ENCODE measurements at regions not wholly inside any gene's neighbourhood (a gene's known extent, or its start where the extent isn't known, plus 50 kb on each side); places are given as distances from the start of the nearest gene placed in this dataset.

GRCh38 chr15:29360152-29360551, 90.5 kb upstream of the NSMCE3 start:
- H3K9me3 ChIP-seq (ENCODE audit: control insufficient read depth, low read length), result no peaks in the 10 kb centered on the region
- no peak overlapping the region for H2BK120ac ChIP-seq (ENCODE audit: low read depth, low read length)
- no peak overlapping the region for H2BK5ac ChIP-seq (ENCODE audit: low read depth, low read length, poor library complexity, severe bottlenecking)
- H2BK15ac ChIP-seq (ENCODE audit: low read depth, poor library complexity, severe bottlenecking), result no peak overlapping the region
- H2AFZ ChIP-seq (ENCODE audit: low read depth, low read length), result no peak overlapping the region
- peaks cover 5 to 6% of the 10 kb centered on the region in 2 experiments for H3K27me3 ChIP-seq (ENCODE audit: control insufficient read depth in 1 of 2, insufficient read depth in 1 of 2, low read length in 2 of 2)
- peaks cover 3% of the 10 kb centered on the region for H3K4me1 ChIP-seq (ENCODE audit: control insufficient read depth, insufficient read depth, low read depth, low read length)
- H3K27ac ChIP-seq (ENCODE audit: low read length, poor library complexity, severe bottlenecking), result no peak overlapping the region
- H2BK12ac ChIP-seq (ENCODE audit: low read length in 2 of 2), result no peak overlapping the region
- no peak overlapping the region for H3K18ac ChIP-seq (ENCODE audit: low read depth in 1 of 2, low read length in 2 of 2)
- H3K36me3 ChIP-seq (ENCODE audit: control insufficient read depth in 1 of 2, insufficient read depth in 2 of 2, low read depth in 1 of 2, low read length in 2 of 2), result no peaks in the 10 kb centered on the region
- no peak overlapping the region for H3K4me3 ChIP-seq (ENCODE audit: insufficient read depth in 1 of 2, low read depth in 1 of 2, low read length in 2 of 2)
- H2AK5ac ChIP-seq (ENCODE audit: low read length, severe bottlenecking), result no peak overlapping the region
- no peak overlapping the region for H3K4me2 ChIP-seq (ENCODE audit: low read length, poor library complexity, severe bottlenecking)
- H4K8ac ChIP-seq (ENCODE audit: low read length), result no peak overlapping the region
- no peak overlapping the region for H4K91ac ChIP-seq (ENCODE audit: low read length)
- H3K79me1 ChIP-seq (replicated peaks; ENCODE audit: low read length, poor library complexity, severe bottlenecking), result no peaks in the 10 kb centered on the region
- H3K23ac ChIP-seq (ENCODE audit: low read length in 2 of 2), result no peak overlapping the region
- H3K9ac ChIP-seq (ENCODE audit: low read length), result no peak overlapping the region
- no peak overlapping the region for H3K4ac ChIP-seq (ENCODE audit: low read depth in 1 of 2, low read length in 2 of 2)
- 71% methylated on average over 2 of the region's 4 CpGs for WGBS
- no peak for DNase-seq
- H3K14ac ChIP-seq (ENCODE audit: low read length in 2 of 2), result no peak overlapping the region

GRCh38 chr15:29356786-29357185, 87.2 kb upstream of the NSMCE3 start:
- Histone ChIP-seq H3K4ac (ENCODE audit: low read depth in 1 of 2, low read length in 2 of 2) (no peak overlapping the region), H3K27me3 (ENCODE audit: control insufficient read depth in 1 of 2, insufficient read depth in 1 of 2, low read length in 2 of 2) (peaks cover 5 to 18% of the 10 kb centered on the region in 2 experiments), H2BK15ac (ENCODE audit: low read depth, poor library complexity, severe bottlenecking) (no peak overlapping the region), H2BK12ac (ENCODE audit: low read length in 2 of 2) (no peak overlapping the region), H3K18ac (ENCODE audit: low read depth in 1 of 2, low read length in 2 of 2) (no peak overlapping the region), H3K27ac (ENCODE audit: low read length, poor library complexity, severe bottlenecking) (no peak overlapping the region), H2BK120ac (ENCODE audit: low read depth, low read length) (no peak overlapping the region), H3K9me3 (ENCODE audit: control insufficient read depth, low read length) (no peaks in the 10 kb centered on the region), H4K8ac (ENCODE audit: low read length) (no peak overlapping the region), H2BK5ac (ENCODE audit: low read depth, low read length, poor library complexity, severe bottlenecking) (no peak overlapping the region), H2AFZ (ENCODE audit: low read depth, low read length) (no peak overlapping the region), H4K91ac (ENCODE audit: low read length) (no peak overlapping the region), H3K36me3 (ENCODE audit: control insufficient read depth in 1 of 2, insufficient read depth in 2 of 2, low read depth in 1 of 2, low read length in 2 of 2) (no peaks in the 10 kb centered on the region), H3K14ac (ENCODE audit: low read length in 2 of 2) (no peak overlapping the region), H3K4me2 (ENCODE audit: low read length, poor library complexity, severe bottlenecking) (no peak overlapping the region), H3K23ac (ENCODE audit: low read length in 2 of 2) (no peak overlapping the region), H3K4me1 (ENCODE audit: control insufficient read depth, insufficient read depth, low read depth, low read length) (no peaks in the 10 kb centered on the region), H3K9ac (ENCODE audit: low read length) (no peak overlapping the region), H2AK5ac (ENCODE audit: low read length, severe bottlenecking) (no peak overlapping the region), H3K79me1 (replicated peaks; ENCODE audit: low read length, poor library complexity, severe bottlenecking) (no peaks in the 10 kb centered on the region), H3K4me3 (ENCODE audit: insufficient read depth in 1 of 2, low read depth in 1 of 2, low read length in 2 of 2) (no peak overlapping the region)
- no peak for DNase-seq
- no CpG with 5 or more reads among the region's 1 CpG for WGBS

DNA sequence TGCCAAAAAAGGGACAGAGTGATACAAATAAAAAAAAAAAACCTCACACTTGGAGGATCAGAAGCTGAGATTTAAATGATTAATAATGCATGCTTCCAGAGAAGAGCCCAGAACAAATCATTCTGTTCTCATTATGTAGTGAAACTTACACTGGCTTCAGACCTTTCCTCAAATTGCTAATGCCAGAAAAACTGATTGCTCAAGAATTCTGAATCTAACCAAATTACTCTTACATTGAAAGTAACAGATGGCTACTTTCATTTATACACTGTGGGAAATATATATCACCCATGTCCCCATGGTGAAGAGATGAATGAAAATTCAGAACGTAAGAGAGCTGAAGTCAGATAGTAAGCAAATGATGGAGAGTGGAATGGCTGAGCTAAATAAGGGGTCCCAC, 85.9 kb upstream of the NSMCE3 start:
- no peak overlapping the region for H3K18ac ChIP-seq (ENCODE audit: low read depth in 1 of 2, low read length in 2 of 2)
- H2AK5ac ChIP-seq (ENCODE audit: low read length, severe bottlenecking), result no peak overlapping the region
- H2BK12ac ChIP-seq (ENCODE audit: low read length in 2 of 2), result no peak overlapping the region
- H2BK120ac ChIP-seq (ENCODE audit: low read depth, low read length), result no peak overlapping the region
- no peaks in the 10 kb centered on the region for H3K4me1 ChIP-seq (ENCODE audit: control insufficient read depth, insufficient read depth, low read depth, low read length)
- H3K4me3 ChIP-seq (ENCODE audit: insufficient read depth in 1 of 2, low read depth in 1 of 2, low read length in 2 of 2), result no peak overlapping the region
- H4K8ac ChIP-seq (ENCODE audit: low read length), result no peak overlapping the region
- DNase-seq, result no peak
- H3K23ac ChIP-seq (ENCODE audit: low read length in 2 of 2), result no peak overlapping the region
- peaks cover 0 to 12% of the 10 kb centered on the region in 2 experiments for H3K27me3 ChIP-seq (ENCODE audit: control insufficient read depth in 1 of 2, insufficient read depth in 1 of 2, low read length in 2 of 2)
- no peak overlapping the region for H3K4ac ChIP-seq (ENCODE audit: low read depth in 1 of 2, low read length in 2 of 2)
- no peaks in the 10 kb centered on the region for H3K9me3 ChIP-seq (ENCODE audit: control insufficient read depth, low read length)
- WGBS, result 62% methylated on average over 1 of the region's 1 CpG
- no peaks in the 10 kb centered on the region for H3K79me1 ChIP-seq (replicated peaks; ENCODE audit: low read length, poor library complexity, severe bottlenecking)
- H3K9ac ChIP-seq (ENCODE audit: low read length), result no peak overlapping the region
- H2AFZ ChIP-seq (ENCODE audit: low read depth, low read length), result no peak overlapping the region
- no peak overlapping the region for H3K27ac ChIP-seq (ENCODE audit: low read length, poor library complexity, severe bottlenecking)
- H4K91ac ChIP-seq (ENCODE audit: low read length), result no peak overlapping the region
- no peak overlapping the region for H3K4me2 ChIP-seq (ENCODE audit: low read length, poor library complexity, severe bottlenecking)
- no peak overlapping the region for H2BK5ac ChIP-seq (ENCODE audit: low read depth, low read length, poor library complexity, severe bottlenecking)
- no peak overlapping the region for H2BK15ac ChIP-seq (ENCODE audit: low read depth, poor library complexity, severe bottlenecking)
- H3K14ac ChIP-seq (ENCODE audit: low read length in 2 of 2), result no peak overlapping the region
- no peaks in the 10 kb centered on the region for H3K36me3 ChIP-seq (ENCODE audit: control insufficient read depth in 1 of 2, insufficient read depth in 2 of 2, low read depth in 1 of 2, low read length in 2 of 2)

DNA sequence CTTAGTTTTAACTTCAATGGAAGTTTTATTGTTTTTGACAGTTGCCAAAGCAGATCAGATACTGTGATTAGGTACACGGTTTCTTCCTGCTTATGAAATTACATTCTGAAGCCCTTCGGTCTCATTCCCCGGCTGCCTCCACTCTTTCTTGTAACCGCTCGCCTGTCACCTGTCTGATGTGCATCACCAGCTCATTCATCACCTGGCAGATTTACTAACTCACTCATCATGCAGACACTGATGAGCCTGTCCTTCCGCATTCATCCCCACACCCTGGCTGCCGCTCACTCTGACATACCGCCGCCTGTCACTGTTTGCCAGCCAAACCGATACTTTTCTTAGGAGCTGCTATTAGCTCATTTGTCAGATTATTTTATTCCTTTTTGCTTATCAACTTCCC, 82.8 kb upstream of the NSMCE3 start:
- Histone ChIP-seq H2BK5ac (ENCODE audit: low read depth, low read length, poor library complexity, severe bottlenecking) (no peak overlapping the region), H2AFZ (ENCODE audit: low read depth, low read length) (no peak overlapping the region), H3K18ac (ENCODE audit: low read depth in 1 of 2, low read length in 2 of 2) (no peak overlapping the region), H2BK12ac (ENCODE audit: low read length in 2 of 2) (no peak overlapping the region), H3K27ac (ENCODE audit: low read length, poor library complexity, severe bottlenecking) (no peak overlapping the region), H3K4me2 (ENCODE audit: low read length, poor library complexity, severe bottlenecking) (no peak overlapping the region), H4K8ac (ENCODE audit: low read length) (no peak overlapping the region), H3K4ac (ENCODE audit: low read depth in 1 of 2, low read length in 2 of 2) (no peak overlapping the region), H3K79me1 (replicated peaks; ENCODE audit: low read length, poor library complexity, severe bottlenecking) (no peaks in the 10 kb centered on the region), H3K4me1 (ENCODE audit: control insufficient read depth, insufficient read depth, low read depth, low read length) (no peaks in the 10 kb centered on the region), H2AK5ac (ENCODE audit: low read length, severe bottlenecking) (no peak overlapping the region), H2BK15ac (ENCODE audit: low read depth, poor library complexity, severe bottlenecking) (no peak overlapping the region), H2BK120ac (ENCODE audit: low read depth, low read length) (no peak overlapping the region), H3K9me3 (ENCODE audit: control insufficient read depth, low read length) (no peaks in the 10 kb centered on the region), H3K23ac (ENCODE audit: low read length in 2 of 2) (no peak overlapping the region), H3K9ac (ENCODE audit: low read length) (no peak overlapping the region), H3K14ac (ENCODE audit: low read length in 2 of 2) (no peak overlapping the region), H4K91ac (ENCODE audit: low read length) (no peak overlapping the region), H3K36me3 (ENCODE audit: control insufficient read depth in 1 of 2, insufficient read depth in 2 of 2, low read depth in 1 of 2, low read length in 2 of 2) (no peaks in the 10 kb centered on the region), H3K27me3 (ENCODE audit: control insufficient read depth in 1 of 2, insufficient read depth in 1 of 2, low read length in 2 of 2) (peaks cover 11 to 12% of the 10 kb centered on the region in 2 experiments), H3K4me3 (ENCODE audit: insufficient read depth in 1 of 2, low read depth in 1 of 2, low read length in 2 of 2) (no peak overlapping the region)
- DNase-seq, result no peak
- WGBS, result 94% methylated on average over 10 of the region's 10 CpGs

Data from mesenchymal stem cell (in vitro differentiated cells and primary cell).